Suprapubic skin (tissue), 4 donors: ENCODE measurements at regions not wholly inside any gene's neighbourhood (a gene's known extent, or its start where the extent isn't known, plus 50 kb on each side); places are given as distances from the start of the nearest gene placed in this dataset.

Source experiments
- DNase-seq, 2 donors: peaks; one replicate each; pipeline ENCODE4 v3.0.0-alpha.2; 2019; ENCODE audit warnings: low spot score in 2 of 2
- H3K27ac ChIP-seq: fragments of 200-600 bp; sonication (generic); one replicate; pipeline ENCODE4 v1.5.1; 2019
- H3K27me3 ChIP-seq: fragments of 200-600 bp; sonication (generic); one replicate; pipeline ENCODE4 v1.5.1; 2019
- H3K36me3 ChIP-seq: fragments of 200-600 bp; sonication (generic); one replicate; pipeline ENCODE4 v1.5.1; 2019
- H3K4me1 ChIP-seq: fragments of 200-600 bp; sonication (generic); one replicate; pipeline ENCODE4 v1.5.1; 2019
- H3K4me3 ChIP-seq: fragments of 200-600 bp; sonication (generic); one replicate; pipeline ENCODE4 v1.5.1; 2019; ENCODE audit warnings: mild to moderate bottlenecking
- H3K9me3 ChIP-seq: fragments of 200-600 bp; sonication (generic); one replicate; pipeline ENCODE4 v1.5.1; 2019
- EP300 ChIP-seq: sonication (generic); formaldehyde crosslinking; IDR thresholded peaks from one replicate; pipeline ENCODE4 v1.6.1; 2017; ENCODE audit warnings: antibody characterized with exemption
- POLR2A ChIP-seq, 2 donors: fragments of 450-650 bp; IDR thresholded peaks; one replicate each; pipeline ENCODE4 v1.6.1; 2017; ENCODE audit warnings: antibody characterized with exemption in 2 of 2, mild to moderate bottlenecking in 2 of 2, moderate library complexity in 2 of 2
- POLR2AphosphoS5 ChIP-seq, 3 donors: sonication (generic); formaldehyde crosslinking; IDR thresholded peaks; one replicate each; pipeline ENCODE4 v1.6.1; 2017; ENCODE audit warnings: antibody characterized with exemption in 3 of 3
- WGBS: methylation state at CpG from one replicate; pipeline ENCODE4 v1.1.5; 2018; 5-methylcytosine and 5-hydroxymethylcytosine counted together
- TF ChIP-seq, protein P1 (sequence below), 2 donors: fragments of 200-600 bp in 1 of 2; fragments of 450-650 bp in 1 of 2; sonication (generic) in 1 of 2; IDR thresholded peaks; one replicate each; pipeline ENCODE4 v1.5.1; 2016 to 2019; ENCODE audit warnings: antibody characterized with exemption in 2 of 2, mild to moderate bottlenecking in 1 of 2, moderate library complexity in 1 of 2

DNA sequence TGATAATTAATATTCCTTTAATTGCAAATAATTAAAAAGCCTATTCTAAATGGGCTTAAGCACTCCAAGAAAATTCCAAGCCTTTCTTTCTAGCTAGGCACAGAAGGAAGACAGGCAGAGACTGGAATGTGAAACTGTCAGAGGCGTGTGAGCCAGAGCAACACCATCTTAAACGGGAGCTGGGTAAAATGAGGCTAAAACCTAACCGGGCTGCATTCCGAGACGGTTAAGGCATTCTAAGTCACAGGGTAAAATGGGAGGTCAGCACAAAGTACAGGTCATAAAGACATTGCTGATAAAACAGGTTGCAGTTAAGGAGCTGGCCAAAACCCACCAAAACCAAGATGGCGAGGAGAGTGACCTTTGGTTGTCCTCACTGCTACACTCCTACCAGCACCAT lies 300.4 kb downstream of the SLITRK6 start:
- Histone ChIP-seq H3K4me1 (no peaks in the 10 kb centered on the region), H3K27me3 (no peaks in the 10 kb centered on the region), H3K4me3 (no peak overlapping the region), H3K36me3 (no peaks in the 10 kb centered on the region), H3K27ac (no peak overlapping the region), H3K9me3 (no peaks in the 10 kb centered on the region)
- no peak for DNase-seq
- WGBS, result 96% methylated on average over 6 of the region's 6 CpGs
- TF ChIP-seq EP300 (no peak), POLR2A (IDR thresholded peaks at IDR 0.05) (no peak), POLR2AphosphoS5 (IDR thresholded peaks at IDR 0.05) (no peak)
- TF ChIP-seq, protein P1, sequence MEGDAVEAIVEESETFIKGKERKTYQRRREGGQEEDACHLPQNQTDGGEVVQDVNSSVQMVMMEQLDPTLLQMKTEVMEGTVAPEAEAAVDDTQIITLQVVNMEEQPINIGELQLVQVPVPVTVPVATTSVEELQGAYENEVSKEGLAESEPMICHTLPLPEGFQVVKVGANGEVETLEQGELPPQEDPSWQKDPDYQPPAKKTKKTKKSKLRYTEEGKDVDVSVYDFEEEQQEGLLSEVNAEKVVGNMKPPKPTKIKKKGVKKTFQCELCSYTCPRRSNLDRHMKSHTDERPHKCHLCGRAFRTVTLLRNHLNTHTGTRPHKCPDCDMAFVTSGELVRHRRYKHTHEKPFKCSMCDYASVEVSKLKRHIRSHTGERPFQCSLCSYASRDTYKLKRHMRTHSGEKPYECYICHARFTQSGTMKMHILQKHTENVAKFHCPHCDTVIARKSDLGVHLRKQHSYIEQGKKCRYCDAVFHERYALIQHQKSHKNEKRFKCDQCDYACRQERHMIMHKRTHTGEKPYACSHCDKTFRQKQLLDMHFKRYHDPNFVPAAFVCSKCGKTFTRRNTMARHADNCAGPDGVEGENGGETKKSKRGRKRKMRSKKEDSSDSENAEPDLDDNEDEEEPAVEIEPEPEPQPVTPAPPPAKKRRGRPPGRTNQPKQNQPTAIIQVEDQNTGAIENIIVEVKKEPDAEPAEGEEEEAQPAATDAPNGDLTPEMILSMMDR (IDR thresholded peaks at IDR 0.05), result no peak

DNA sequence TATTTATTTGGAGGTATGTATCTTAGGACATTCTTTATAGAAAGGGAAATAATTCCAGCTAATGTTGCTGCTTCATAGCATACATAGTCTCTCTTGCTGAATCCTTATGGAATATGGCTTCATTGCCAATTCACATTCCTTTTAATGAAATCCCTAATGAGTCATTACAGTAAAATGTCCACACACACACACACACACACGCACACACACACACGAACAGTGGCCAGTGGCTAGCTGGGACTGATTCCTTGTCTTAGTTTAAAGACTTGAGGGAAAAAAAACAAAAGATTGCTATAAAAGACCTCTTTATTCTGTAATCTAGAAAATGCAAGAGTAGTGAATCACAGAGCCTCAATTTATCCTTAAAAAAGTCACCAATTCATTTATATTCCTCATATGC lies 301.6 kb downstream of the SLITRK6 start:
- no peaks in the 10 kb centered on the region for H3K27me3 ChIP-seq
- no peak overlapping the region for H3K27ac ChIP-seq
- TF ChIP-seq POLR2A (IDR thresholded peaks at IDR 0.05), result no peak
- TF ChIP-seq EP300, result no peak
- TF ChIP-seq, protein P1 (IDR thresholded peaks at IDR 0.05), result no peak
- TF ChIP-seq POLR2AphosphoS5 (IDR thresholded peaks at IDR 0.05), result no peak
- WGBS, result 39% methylated on average over 2 of the region's 2 CpGs
- H3K4me1 ChIP-seq, result no peaks in the 10 kb centered on the region
- no peaks in the 10 kb centered on the region for H3K9me3 ChIP-seq
- no peak for DNase-seq
- no peaks in the 10 kb centered on the region for H3K36me3 ChIP-seq
- no peak overlapping the region for H3K4me3 ChIP-seq

DNA sequence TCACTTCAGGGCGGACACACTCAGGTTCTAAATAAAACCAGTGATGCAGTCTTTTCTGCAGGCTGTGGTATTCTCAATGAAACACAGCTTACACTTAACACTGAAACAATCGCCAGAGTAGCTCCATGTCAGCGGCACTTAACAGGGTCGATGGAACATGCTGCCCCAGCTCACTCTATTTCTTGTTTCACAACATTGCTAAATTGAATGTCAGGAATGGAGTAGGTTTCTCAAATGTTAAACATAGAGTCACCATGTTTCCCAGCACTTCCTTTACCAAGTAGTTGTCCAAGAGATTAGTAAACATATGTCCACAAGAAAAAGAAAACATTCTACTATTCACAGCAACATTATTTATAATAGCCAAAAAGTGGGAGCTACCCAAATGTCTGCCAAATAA lies 306.9 kb downstream of the SLITRK6 start:
- 86% methylated on average over 4 of the region's 4 CpGs for WGBS
- no peak for DNase-seq
- TF ChIP-seq, protein P1 (IDR thresholded peaks at IDR 0.05), result no peak
- TF ChIP-seq EP300 (no peak), POLR2AphosphoS5 (IDR thresholded peaks at IDR 0.05) (no peak), POLR2A (IDR thresholded peaks at IDR 0.05) (no peak)
- Histone ChIP-seq H3K27me3 (no peaks in the 10 kb centered on the region), H3K36me3 (no peaks in the 10 kb centered on the region), H3K9me3 (no peaks in the 10 kb centered on the region), H3K27ac (no peak overlapping the region), H3K4me1 (no peaks in the 10 kb centered on the region), H3K4me3 (no peak overlapping the region)

DNA sequence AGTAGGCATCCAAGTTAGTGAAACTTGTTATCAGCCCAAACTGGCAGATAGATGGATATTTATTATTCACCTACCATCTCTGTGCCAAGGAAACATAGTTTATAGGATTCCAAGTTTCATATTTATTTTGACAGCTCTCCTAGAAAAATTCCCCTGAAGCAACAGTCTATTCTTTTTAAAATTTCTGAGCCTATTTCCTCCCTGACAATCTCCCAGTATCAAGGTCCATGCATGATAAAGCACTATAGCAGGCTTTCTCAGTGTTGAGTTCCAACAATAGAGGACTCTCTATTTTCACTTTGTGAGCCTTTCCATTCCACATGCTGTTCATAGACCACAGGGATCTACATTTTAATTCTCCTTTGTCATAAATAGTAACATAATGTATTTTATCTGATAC lies 312.6 kb downstream of the SLITRK6 start:
- TF ChIP-seq, protein P1 (IDR thresholded peaks at IDR 0.05), result no peak
- TF ChIP-seq POLR2AphosphoS5 (IDR thresholded peaks at IDR 0.05) (no peak), EP300 (no peak), POLR2A (IDR thresholded peaks at IDR 0.05) (no peak)
- DNase-seq, result no peak
- no peak overlapping the region for H3K4me3 ChIP-seq
- no peaks in the 10 kb centered on the region for H3K4me1 ChIP-seq
- no peak overlapping the region for H3K27ac ChIP-seq
- H3K27me3 ChIP-seq, result no peaks in the 10 kb centered on the region
- H3K9me3 ChIP-seq, result no peaks in the 10 kb centered on the region
- no peaks in the 10 kb centered on the region for H3K36me3 ChIP-seq

DNA sequence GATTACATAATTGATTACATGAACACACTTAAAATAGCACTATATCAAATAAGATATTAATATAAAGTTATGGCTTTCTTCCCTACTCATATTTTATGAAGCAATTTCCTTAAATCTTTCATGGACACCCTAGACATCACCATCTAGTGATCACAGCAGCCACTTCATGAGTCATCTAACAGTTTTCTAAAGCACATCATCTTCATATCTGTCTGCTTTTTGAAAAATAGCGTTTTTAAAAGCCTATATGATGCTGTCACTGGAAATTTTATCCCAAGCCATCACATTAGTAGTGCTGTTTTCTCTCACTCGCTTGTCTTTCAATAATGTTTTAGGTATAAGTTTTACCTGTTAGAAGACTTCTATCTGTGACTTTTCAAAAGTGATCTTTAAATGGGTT lies 326.1 kb downstream of the SLITRK6 start:
- Histone ChIP-seq H3K36me3 (no peaks in the 10 kb centered on the region), H3K27ac (no peak overlapping the region), H3K4me1 (no peaks in the 10 kb centered on the region), H3K9me3 (no peaks in the 10 kb centered on the region), H3K27me3 (no peaks in the 10 kb centered on the region), H3K4me3 (no peak overlapping the region)
- 83% methylated on average over 2 of the region's 2 CpGs for WGBS
- no peak for DNase-seq
- TF ChIP-seq, protein P1 (IDR thresholded peaks at IDR 0.05), result no peak
- TF ChIP-seq EP300 (no peak), POLR2AphosphoS5 (IDR thresholded peaks at IDR 0.05) (no peak), POLR2A (IDR thresholded peaks at IDR 0.05) (no peak)
